Right lobe of liver (tissue), 4 donors: ENCODE measurements at regions not wholly inside any gene's neighbourhood (a gene's known extent, or its start where the extent isn't known, plus 50 kb on each side); places are given as distances from the start of the nearest gene placed in this dataset.

Experiments used
- CTCF ChIP-seq, 4 donors: fragments of 200-600 bp in 3 of 4; fragments of 450-650 bp in 1 of 4; IDR thresholded peaks; one replicate each; pipeline versions ENCODE4 v1.5.1 to v1.8.0; 2016 to 2022; ENCODE audit warnings: antibody characterized with exemption in 4 of 4, mild to moderate bottlenecking in 2 of 4
- POLR2A ChIP-seq: fragments of 450-650 bp; IDR thresholded peaks from one replicate; pipeline ENCODE4 v1.6.1; 2017; ENCODE audit warnings: antibody characterized with exemption, mild to moderate bottlenecking
- donor health status: DM: no; HTN: no; CAD: no.
- donor health status: DM: no; HTN: no; CAD: no.
- donor health status: DM: no; HTN: yes; CAD: no.

DNA sequence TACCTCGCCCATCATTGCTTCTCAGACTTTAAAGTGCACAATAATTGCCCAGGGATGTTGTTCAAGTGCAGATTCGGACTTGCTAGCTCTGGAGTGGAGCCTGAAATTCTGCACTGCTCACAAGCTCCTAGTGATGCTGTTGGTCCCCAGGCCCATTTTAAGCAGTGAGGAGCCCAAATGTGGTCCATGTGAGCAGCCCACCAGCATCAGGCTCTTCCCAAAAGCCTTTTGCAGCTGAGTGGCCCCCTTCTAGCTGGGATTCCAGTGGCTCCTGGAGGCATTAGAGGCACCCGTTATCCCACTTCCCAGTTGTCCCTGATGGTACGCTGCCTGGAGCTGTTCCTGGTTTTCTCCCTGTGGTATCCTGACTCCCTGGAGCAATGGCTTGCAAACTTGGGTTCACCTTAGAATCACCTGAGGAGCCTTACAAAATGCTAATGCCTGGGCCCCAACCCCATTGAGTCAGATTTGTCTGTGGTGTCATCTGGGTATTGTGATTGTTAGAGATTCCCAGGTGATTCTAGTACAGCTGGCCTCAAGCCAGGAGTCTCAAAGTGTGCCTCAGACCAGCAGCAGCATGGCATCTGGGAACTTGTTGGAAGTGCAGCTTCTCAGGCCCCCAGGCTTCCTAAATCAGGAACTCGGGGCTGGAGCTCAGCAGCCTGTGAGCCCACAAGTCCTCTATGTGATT lies 186.9 kb upstream of the SLC24A3 start:
- TF ChIP-seq CTCF (IDR thresholded peaks at IDR 0.05) (no peak), POLR2A (no peak)
